ENCODE measurements at regions not wholly inside any gene's neighbourhood (a gene's known extent, or its start where the extent isn't known, plus 50 kb on each side); places are given as distances from the start of the nearest gene placed in this dataset.

DNA sequence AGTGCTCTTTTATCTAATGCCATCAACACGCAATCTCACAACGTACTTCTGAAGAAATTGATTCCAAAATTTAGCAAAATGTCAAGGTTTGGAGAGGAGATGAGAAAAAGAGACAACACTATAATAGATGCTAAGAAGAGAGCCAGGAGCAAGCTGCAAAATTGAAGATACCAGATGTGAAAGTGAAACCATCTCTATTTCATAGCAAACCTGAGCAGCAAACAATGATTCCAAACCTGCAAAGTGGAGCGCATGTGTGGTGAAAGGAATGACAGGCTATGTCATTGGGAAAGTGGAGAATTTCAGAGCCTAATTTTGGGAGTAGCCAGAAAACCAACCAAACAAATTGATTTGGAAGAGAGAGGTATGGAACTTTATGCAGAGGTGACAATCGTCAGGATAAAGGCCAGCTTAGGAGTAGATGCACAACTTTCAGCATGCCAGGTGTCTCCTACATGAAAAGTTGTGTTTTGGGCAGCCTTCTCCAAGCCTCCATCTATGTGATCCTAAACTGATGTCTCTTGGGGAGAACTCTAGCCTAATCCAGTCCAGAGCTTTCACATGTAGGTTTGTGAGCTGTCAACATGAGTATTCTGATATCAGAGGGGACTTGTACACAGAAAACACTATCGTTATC is 158.4 kb upstream of the FNDC3A start:
- TF ChIP-seq CTCF (IDR thresholded peaks at IDR 0.05) (no peak), POLR2AphosphoS5 (IDR thresholded peaks at IDR 0.05) (no peak), EP300 (IDR thresholded peaks at IDR 0.05) (no peak)

Measured in sigmoid colon (tissue), 4 donors.